ENCODE measurements at regions not wholly inside any gene's neighbourhood (a gene's known extent, or its start where the extent isn't known, plus 50 kb on each side); places are given as distances from the start of the nearest gene placed in this dataset.
"Not testable (repeated sequence)": the region's sequence is repeated elsewhere in the genome, so short reads cannot be mapped to it uniquely, and the experiment has no call there.

- TF ChIP-seq POLR2A, CTCF (IDR thresholded peaks at IDR 0.05): not testable (repeated sequence)
These were observed 1559.4 kb downstream of the PCDH19 start for GRCh38 chrX:98850639-98851038.
